Muscle layer of colon (tissue), 2 donors: ENCODE measurements at regions not wholly inside any gene's neighbourhood (a gene's known extent, or its start where the extent isn't known, plus 50 kb on each side); places are given as distances from the start of the nearest gene placed in this dataset.
"Not testable (repeated sequence)": the region's sequence is repeated elsewhere in the genome, so short reads cannot be mapped to it uniquely, and the experiment has no call there.

ENCODE experiments used
- H3K27ac ChIP-seq: one replicate; pipeline ENCODE4 v1.7.0; 2013; ENCODE audit warnings: low read depth, mild to moderate bottlenecking, low read length, moderate library complexity
- H3K27me3 ChIP-seq, 2 donors: one replicate each; pipeline ENCODE4 v1.7.0; 2013; ENCODE audit warnings: low read length in 2 of 2, mild to moderate bottlenecking in 2 of 2; ENCODE audit not compliant: insufficient read depth in 2 of 2, control insufficient read depth in 1 of 2
- H3K36me3 ChIP-seq: one replicate; pipeline ENCODE4 v1.7.0; 2013; ENCODE audit warnings: mild to moderate bottlenecking, low read length; ENCODE audit not compliant: insufficient read depth
- H3K4me1 ChIP-seq: one replicate; pipeline ENCODE4 v1.7.0; 2013; ENCODE audit warnings: mild to moderate bottlenecking, low read length; ENCODE audit not compliant: insufficient read depth
- H3K4me3 ChIP-seq, 2 donors: one replicate each; pipeline ENCODE4 v1.7.0; 2013; ENCODE audit warnings: low read length in 2 of 2, low read depth in 1 of 2, mild to moderate bottlenecking in 1 of 2, moderate library complexity in 1 of 2
- H3K9ac ChIP-seq: one replicate; pipeline ENCODE4 v1.7.0; 2013; ENCODE audit warnings: low read length
- H3K9me3 ChIP-seq: one replicate; pipeline ENCODE4 v1.7.0; 2013; ENCODE audit warnings: mild to moderate bottlenecking, low read length
- donor health status: abdominal sarcoma.
- donor health status: Adenocarcinoma of cecum.

GRCh38 chr15:81809543-81809942 lies 236.3 kb downstream of the MEX3B start:
- no peak overlapping the region for H3K9ac ChIP-seq
- H3K4me1 ChIP-seq: no peaks in the 10 kb centered on the region
- H3K4me3 ChIP-seq: no peak overlapping the region
- H3K36me3 ChIP-seq: no peaks in the 10 kb centered on the region
- H3K27ac ChIP-seq: no peak overlapping the region
- no peaks in the 10 kb centered on the region for H3K9me3 ChIP-seq
- no peaks in the 10 kb centered on the region for H3K27me3 ChIP-seq

- H3K27me3 ChIP-seq: no peaks in the 10 kb centered on the region
Observed at GRCh38 chr15:81807806-81808205, 238.0 kb downstream of the MEX3B start.

GRCh38 chr15:81807186-81807585 lies 238.6 kb downstream of the MEX3B start:
- Histone ChIP-seq H3K36me3 (no peaks in the 10 kb centered on the region), H3K4me3 (no peak overlapping the region), H3K4me1 (no peaks in the 10 kb centered on the region), H3K9ac (no peak overlapping the region), H3K9me3 (no peaks in the 10 kb centered on the region), H3K27me3 (no peaks in the 10 kb centered on the region), H3K27ac (no peak overlapping the region)

More at GRCh38 chr15:81807806-81808205, 238.0 kb downstream of the MEX3B start:
- no peak overlapping the region for H3K27ac ChIP-seq
- no peak overlapping the region for H3K9ac ChIP-seq
- no peaks in the 10 kb centered on the region for H3K4me1 ChIP-seq
- no peak overlapping the region for H3K4me3 ChIP-seq
- H3K9me3 ChIP-seq: no peaks in the 10 kb centered on the region
- no peaks in the 10 kb centered on the region for H3K36me3 ChIP-seq

GRCh38 chr15:81795899-81796298 lies 249.9 kb downstream of the MEX3B start:
- Histone ChIP-seq H3K9me3 (no peaks in the 10 kb centered on the region), H3K4me3 (no peak overlapping the region), H3K27me3 (no peaks in the 10 kb centered on the region), H3K36me3 (no peaks in the 10 kb centered on the region), H3K4me1 (no peaks in the 10 kb centered on the region), H3K27ac (no peak overlapping the region), H3K9ac (no peak overlapping the region)

- no peaks in the 10 kb centered on the region for H3K27me3 ChIP-seq
- no peaks in the 10 kb centered on the region for H3K36me3 ChIP-seq
- no peak overlapping the region for H3K9ac ChIP-seq
- H3K4me1 ChIP-seq: no peaks in the 10 kb centered on the region
- no peaks in the 10 kb centered on the region for H3K9me3 ChIP-seq
- H3K4me3 ChIP-seq: no peak overlapping the region
- no peak overlapping the region for H3K27ac ChIP-seq
Observed at GRCh38 chr15:81792646-81793045, 253.2 kb downstream of the MEX3B start.

- H3K27me3 ChIP-seq, H3K36me3 ChIP-seq, H3K4me1 ChIP-seq, H3K9ac ChIP-seq, H3K27ac ChIP-seq, H3K9me3 ChIP-seq, H3K4me3 ChIP-seq: not testable (repeated sequence)
Observed at GRCh38 chr15:81791322-81791721, 254.5 kb downstream of the MEX3B start.

- Histone ChIP-seq H3K4me3 (no peak overlapping the region), H3K36me3 (no peaks in the 10 kb centered on the region), H3K9me3 (no peaks in the 10 kb centered on the region), H3K27ac (no peak overlapping the region), H3K4me1 (no peaks in the 10 kb centered on the region), H3K9ac (no peak overlapping the region), H3K27me3 (no peaks in the 10 kb centered on the region)
Observed at GRCh38 chr15:81789403-81789802, 256.4 kb downstream of the MEX3B start.

GRCh38 chr15:81786776-81787175 lies 259.0 kb downstream of the MEX3B start:
- no peaks in the 10 kb centered on the region for H3K9me3 ChIP-seq
- no peak overlapping the region for H3K27ac ChIP-seq
- no peak overlapping the region for H3K9ac ChIP-seq
- no peaks in the 10 kb centered on the region for H3K36me3 ChIP-seq
- no peaks in the 10 kb centered on the region for H3K4me1 ChIP-seq
- H3K27me3 ChIP-seq: no peaks in the 10 kb centered on the region
- H3K4me3 ChIP-seq: no peak overlapping the region

- H3K27me3 ChIP-seq: no peaks in the 10 kb centered on the region
- H3K27ac ChIP-seq: no peak overlapping the region
- H3K4me3 ChIP-seq: no peak overlapping the region
- no peaks in the 10 kb centered on the region for H3K4me1 ChIP-seq
- H3K9me3 ChIP-seq: no peaks in the 10 kb centered on the region
- no peak overlapping the region for H3K9ac ChIP-seq
- H3K36me3 ChIP-seq: no peaks in the 10 kb centered on the region
Observed at GRCh38 chr15:81785679-81786078, 260.1 kb downstream of the MEX3B start.

GRCh38 chr15:81785181-81785580 lies 260.6 kb downstream of the MEX3B start:
- no peaks in the 10 kb centered on the region for H3K27me3 ChIP-seq
- no peaks in the 10 kb centered on the region for H3K4me1 ChIP-seq
- no peak overlapping the region for H3K9ac ChIP-seq
- H3K36me3 ChIP-seq: no peaks in the 10 kb centered on the region
- H3K9me3 ChIP-seq: no peaks in the 10 kb centered on the region
- H3K4me3 ChIP-seq: no peak overlapping the region
- H3K27ac ChIP-seq: no peak overlapping the region

- H3K9ac ChIP-seq: no peak overlapping the region
- no peaks in the 10 kb centered on the region for H3K27me3 ChIP-seq
- H3K4me3 ChIP-seq: no peak overlapping the region
- H3K4me1 ChIP-seq: no peaks in the 10 kb centered on the region
- no peaks in the 10 kb centered on the region for H3K9me3 ChIP-seq
- no peak overlapping the region for H3K27ac ChIP-seq
- no peaks in the 10 kb centered on the region for H3K36me3 ChIP-seq
Observed at GRCh38 chr15:81784751-81785150, 261.1 kb downstream of the MEX3B start.

GRCh38 chr15:81783586-81783985 lies 262.2 kb downstream of the MEX3B start:
- Histone ChIP-seq H3K27me3 (no peaks in the 10 kb centered on the region), H3K9ac (no peak overlapping the region), H3K4me3 (no peak overlapping the region), H3K27ac (no peak overlapping the region), H3K4me1 (no peaks in the 10 kb centered on the region), H3K9me3 (no peaks in the 10 kb centered on the region), H3K36me3 (no peaks in the 10 kb centered on the region)
